Amniotic stem cell (primary cell): ENCODE measurements at regions not wholly inside any gene's neighbourhood (a gene's known extent, or its start where the extent isn't known, plus 50 kb on each side); places are given as distances from the start of the nearest gene placed in this dataset.
"Not testable (repeated sequence)": the region's sequence is repeated elsewhere in the genome, so short reads cannot be mapped to it uniquely, and the experiment has no call there.

ENCODE experiments used
- DNase-seq: peaks from one replicate; lab custom pipeline; 2025; lab: John Stamatoyannopoulos, UW

GRCh38 chr3:171980578-171981270, 58.7 kb upstream of the FNDC3B start:
- DNase-seq: no peak

- no peak for DNase-seq
These were observed 58.1 kb upstream of the FNDC3B start for GRCh38 chr3:171981271-171981605.

- DNase-seq: no peak
These were observed 56.5 kb upstream of the FNDC3B start for GRCh38 chr3:171982828-171983227.

- not testable (repeated sequence) for DNase-seq
These were observed 55.7 kb upstream of the FNDC3B start for GRCh38 chr3:171983685-171984084.

DNA sequence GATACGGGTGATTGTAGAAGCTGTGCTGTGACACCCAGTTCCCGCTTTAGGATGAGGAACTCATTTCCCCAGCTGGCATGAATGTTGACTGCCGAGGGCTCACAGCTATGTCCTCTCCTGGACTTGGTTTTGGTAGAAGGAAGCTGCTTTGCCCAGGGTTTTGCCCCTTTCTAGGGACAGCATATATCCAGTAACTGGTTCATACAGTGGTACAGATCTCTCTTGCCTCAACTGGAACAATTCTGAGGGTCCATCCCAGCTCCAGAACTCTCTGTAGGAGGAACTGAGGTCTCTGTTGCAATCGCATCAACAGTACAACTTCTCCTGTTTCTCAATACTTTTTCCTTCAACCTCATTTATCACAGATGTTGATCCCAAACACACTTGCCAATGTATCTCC, 54.5 kb upstream of the FNDC3B start:
- no peak for DNase-seq

GRCh38 chr3:171986176-171986575, 53.2 kb upstream of the FNDC3B start:
- DNase-seq: no peak

GRCh38 chr3:171986757-171987518, 52.4 kb upstream of the FNDC3B start:
- no peak for DNase-seq
